Skeletal muscle tissue (tissue), 3 donors: ENCODE measurements at regions not wholly inside any gene's neighbourhood (a gene's known extent, or its start where the extent isn't known, plus 50 kb on each side); places are given as distances from the start of the nearest gene placed in this dataset.
"Not testable (repeated sequence)": the region's sequence is repeated elsewhere in the genome, so short reads cannot be mapped to it uniquely, and the experiment has no call there.

Experiments
- H3K27ac ChIP-seq: one replicate; pipeline ENCODE4 v1.7.0; 2013; ENCODE audit warnings: mild to moderate bottlenecking, low read depth, low read length, inconsistent platforms
- H3K27me3 ChIP-seq, 3 donors: one replicate each; pipeline ENCODE4 v1.7.0; 2013; ENCODE audit warnings: low read length in 3 of 3; ENCODE audit not compliant: control insufficient read depth in 3 of 3, insufficient read depth in 3 of 3
- H3K36me3 ChIP-seq, 3 donors: one replicate each; pipeline ENCODE4 v1.7.0; 2013; ENCODE audit warnings: low read length in 3 of 3; ENCODE audit not compliant: control insufficient read depth in 3 of 3, insufficient read depth in 3 of 3
- H3K4me1 ChIP-seq, 3 donors: one replicate each; pipeline ENCODE4 v1.7.0; 2013; ENCODE audit warnings: low read length in 3 of 3, mild to moderate bottlenecking in 3 of 3; ENCODE audit not compliant: control insufficient read depth in 3 of 3, insufficient read depth in 3 of 3
- H3K4me3 ChIP-seq, 3 donors: one replicate each; pipeline ENCODE4 v1.7.0; 2013; ENCODE audit warnings: low read length in 3 of 3
- H3K9ac ChIP-seq, 3 donors: one replicate each; pipeline ENCODE4 v1.7.0; 2013; ENCODE audit warnings: low read length in 3 of 3, mild to moderate bottlenecking in 3 of 3, moderate library complexity in 2 of 3, low read depth in 1 of 3
- H3K9me3 ChIP-seq, 3 donors: one replicate each; pipeline ENCODE4 v1.7.0; 2013; ENCODE audit warnings: low read length in 3 of 3; ENCODE audit not compliant: control insufficient read depth in 3 of 3
- donor health status: Osteomylitis.

GRCh38 chr13:58476206-58476918, 844.8 kb downstream of the PCDH17 start:
- no peaks in the 10 kb centered on the region for H3K9me3 ChIP-seq
- H3K4me3 ChIP-seq, result no peak overlapping the region
- H3K9ac ChIP-seq, result no peak overlapping the region
- no peaks in the 10 kb centered on the region for H3K27me3 ChIP-seq
- H3K4me1 ChIP-seq, result no peaks in the 10 kb centered on the region
- H3K36me3 ChIP-seq, result no peaks in the 10 kb centered on the region
- no peak overlapping the region for H3K27ac ChIP-seq

GRCh38 chr13:58478858-58479257, 847.3 kb downstream of the PCDH17 start:
- H3K4me1 ChIP-seq, result no peaks in the 10 kb centered on the region
- H3K27me3 ChIP-seq, result no peaks in the 10 kb centered on the region
- H3K9me3 ChIP-seq, result no peaks in the 10 kb centered on the region
- H3K27ac ChIP-seq, result no peak overlapping the region
- no peak overlapping the region for H3K4me3 ChIP-seq
- no peak overlapping the region for H3K9ac ChIP-seq
- H3K36me3 ChIP-seq, result no peaks in the 10 kb centered on the region

GRCh38 chr13:58480061-58480460, 848.5 kb downstream of the PCDH17 start:
- H3K36me3 ChIP-seq, result no peaks in the 10 kb centered on the region
- H3K4me1 ChIP-seq, result no peaks in the 10 kb centered on the region
- H3K4me3 ChIP-seq, result no peak overlapping the region
- no peak overlapping the region for H3K9ac ChIP-seq
- no peak overlapping the region for H3K27ac ChIP-seq
- H3K9me3 ChIP-seq, result no peaks in the 10 kb centered on the region
- no peaks in the 10 kb centered on the region for H3K27me3 ChIP-seq

GRCh38 chr13:58488251-58488650, 856.7 kb downstream of the PCDH17 start:
- H3K27ac ChIP-seq, result no peak overlapping the region
- H3K4me1 ChIP-seq, result no peaks in the 10 kb centered on the region
- H3K27me3 ChIP-seq, result no peaks in the 10 kb centered on the region
- H3K36me3 ChIP-seq, result no peaks in the 10 kb centered on the region
- H3K4me3 ChIP-seq, result no peak overlapping the region
- H3K9ac ChIP-seq, result no peak overlapping the region
- H3K9me3 ChIP-seq, result no peaks in the 10 kb centered on the region

- H3K4me1 ChIP-seq, result no peaks in the 10 kb centered on the region
- H3K9ac ChIP-seq, result no peak overlapping the region
- no peaks in the 10 kb centered on the region for H3K9me3 ChIP-seq
- no peak overlapping the region for H3K4me3 ChIP-seq
- H3K27ac ChIP-seq, result no peak overlapping the region
- H3K36me3 ChIP-seq, result no peaks in the 10 kb centered on the region
- no peaks in the 10 kb centered on the region for H3K27me3 ChIP-seq
Observed at GRCh38 chr13:58495668-58496067, 864.1 kb downstream of the PCDH17 start.

GRCh38 chr13:58500938-58501337, 869.4 kb downstream of the PCDH17 start:
- H3K4me3 ChIP-seq, result no peak overlapping the region

GRCh38 chr13:58504202-58504700, 872.7 kb downstream of the PCDH17 start:
- not testable (repeated sequence) for H3K36me3 ChIP-seq, H3K27me3 ChIP-seq, H3K27ac ChIP-seq, H3K9ac ChIP-seq, H3K4me3 ChIP-seq, H3K4me1 ChIP-seq, H3K9me3 ChIP-seq

More at GRCh38 chr13:58500938-58501337, 869.4 kb downstream of the PCDH17 start:
- Histone ChIP-seq H3K4me1 (no peaks in the 10 kb centered on the region), H3K27me3 (no peaks in the 10 kb centered on the region), H3K36me3 (no peaks in the 10 kb centered on the region), H3K9me3 (no peaks in the 10 kb centered on the region), H3K27ac (no peak overlapping the region), H3K9ac (no peak overlapping the region)

- not testable (repeated sequence) for H3K27me3 ChIP-seq, H3K27ac ChIP-seq, H3K4me1 ChIP-seq, H3K36me3 ChIP-seq, H3K4me3 ChIP-seq, H3K9ac ChIP-seq, H3K9me3 ChIP-seq
Observed at GRCh38 chr13:58505262-58505920, 873.8 kb downstream of the PCDH17 start.

GRCh38 chr13:58528351-58528750, 896.8 kb downstream of the PCDH17 start:
- H3K4me1 ChIP-seq, result no peaks in the 10 kb centered on the region
- no peak overlapping the region for H3K27ac ChIP-seq
- H3K9me3 ChIP-seq, result no peaks in the 10 kb centered on the region
- H3K9ac ChIP-seq, result no peak overlapping the region
- H3K36me3 ChIP-seq, result no peaks in the 10 kb centered on the region
- H3K27me3 ChIP-seq, result no peaks in the 10 kb centered on the region
- no peak overlapping the region for H3K4me3 ChIP-seq

- no peak overlapping the region for H3K27ac ChIP-seq
- H3K27me3 ChIP-seq, result no peaks in the 10 kb centered on the region
- no peak overlapping the region for H3K4me3 ChIP-seq
- H3K4me1 ChIP-seq, result no peaks in the 10 kb centered on the region
- no peaks in the 10 kb centered on the region for H3K9me3 ChIP-seq
- H3K9ac ChIP-seq, result no peak overlapping the region
- no peaks in the 10 kb centered on the region for H3K36me3 ChIP-seq
Observed at GRCh38 chr13:58531614-58532013, 900.1 kb downstream of the PCDH17 start.
